ENCODE measurements at regions not wholly inside any gene's neighbourhood (a gene's known extent, or its start where the extent isn't known, plus 50 kb on each side); places are given as distances from the start of the nearest gene placed in this dataset.

DNA sequence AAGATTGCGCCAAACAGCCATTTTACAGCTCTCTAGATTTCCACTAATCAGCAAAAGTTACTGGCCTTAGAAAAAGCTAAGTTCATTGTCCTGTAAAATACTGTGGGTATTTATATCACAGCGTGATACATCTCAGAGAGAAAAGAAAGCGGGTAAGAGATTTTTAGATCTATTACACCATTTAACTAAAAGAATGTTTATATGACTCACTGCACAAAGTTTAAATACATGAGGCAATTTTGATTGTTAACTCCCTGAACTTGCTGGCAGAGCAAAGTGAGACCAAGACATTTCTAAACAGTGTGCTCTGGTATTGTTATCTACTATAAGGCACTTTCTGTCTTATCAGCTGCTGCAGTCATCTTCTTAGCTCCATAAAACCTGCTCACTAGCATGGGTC, 314.3 kb downstream of the EPHA7 start:
- TF ChIP-seq GATA3 (IDR thresholded peaks at IDR 0.05; ENCODE audit: low read depth, low read length) (no peak), GATA2 (IDR thresholded peaks at IDR 0.05; ENCODE audit: low read depth, low read length) (no peak)

DNA sequence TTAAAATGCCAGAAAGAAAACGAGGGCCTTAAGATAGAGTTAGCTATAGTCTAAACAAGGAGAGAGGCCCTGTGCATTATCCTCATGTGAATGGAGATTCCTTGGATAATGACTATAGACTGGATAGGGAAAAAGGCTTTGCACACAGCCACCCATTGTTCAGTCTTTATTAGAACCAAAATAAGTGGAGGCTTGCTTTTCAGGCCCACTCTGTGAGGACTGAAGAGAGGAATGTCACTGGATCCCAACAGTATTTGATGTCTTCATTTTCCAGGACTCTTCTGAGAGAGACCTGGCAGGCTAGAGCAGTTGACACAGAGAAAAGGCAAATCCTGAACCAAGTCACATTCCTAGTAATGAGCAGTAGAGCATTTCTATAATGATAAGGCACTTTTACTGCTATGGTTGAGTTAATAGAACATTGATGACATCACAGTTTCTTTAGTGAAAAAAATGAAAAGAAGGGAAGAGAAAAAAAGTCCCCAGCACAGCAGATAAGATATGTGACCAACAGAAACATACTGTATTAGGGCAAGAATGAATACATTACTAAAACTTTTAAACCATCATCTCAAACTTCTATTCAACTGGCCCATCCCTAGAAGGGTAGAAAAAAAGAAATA, 315.1 kb downstream of the EPHA7 start:
- TF ChIP-seq GATA3 (IDR thresholded peaks at IDR 0.05; ENCODE audit: low read depth, low read length), result no peak
- no peak for TF ChIP-seq GATA2 (IDR thresholded peaks at IDR 0.05; ENCODE audit: low read depth, low read length)

GRCh38 chr6:93088621-93089501, 330.5 kb downstream of the EPHA7 start:
- no peak for TF ChIP-seq GATA3 (IDR thresholded peaks at IDR 0.05; ENCODE audit: low read depth, low read length)
- TF ChIP-seq GATA2 (IDR thresholded peaks at IDR 0.05; ENCODE audit: low read depth, low read length), result no peak

DNA sequence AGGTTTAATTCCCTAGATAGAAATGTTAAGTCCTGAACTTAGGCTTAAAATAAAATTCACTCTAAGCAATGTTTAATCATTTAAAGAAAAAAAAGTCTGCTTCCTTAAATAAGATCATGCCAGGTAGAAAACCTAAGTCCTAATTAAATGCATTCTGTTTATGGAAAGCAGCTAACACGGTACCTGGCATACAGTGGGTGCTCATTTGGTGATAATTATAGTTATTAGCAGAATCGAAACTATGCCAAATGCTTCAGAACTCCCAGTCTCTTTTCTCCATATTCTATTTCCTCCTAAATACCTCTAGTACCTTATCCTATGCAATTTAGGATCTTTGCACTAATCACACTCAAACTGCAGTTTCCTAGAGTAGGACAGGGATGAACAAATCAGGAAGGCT, 331.8 kb downstream of the EPHA7 start:
- TF ChIP-seq GATA2 (IDR thresholded peaks at IDR 0.05; ENCODE audit: low read depth, low read length) (no peak), GATA3 (IDR thresholded peaks at IDR 0.05; ENCODE audit: low read depth, low read length) (no peak)

DNA sequence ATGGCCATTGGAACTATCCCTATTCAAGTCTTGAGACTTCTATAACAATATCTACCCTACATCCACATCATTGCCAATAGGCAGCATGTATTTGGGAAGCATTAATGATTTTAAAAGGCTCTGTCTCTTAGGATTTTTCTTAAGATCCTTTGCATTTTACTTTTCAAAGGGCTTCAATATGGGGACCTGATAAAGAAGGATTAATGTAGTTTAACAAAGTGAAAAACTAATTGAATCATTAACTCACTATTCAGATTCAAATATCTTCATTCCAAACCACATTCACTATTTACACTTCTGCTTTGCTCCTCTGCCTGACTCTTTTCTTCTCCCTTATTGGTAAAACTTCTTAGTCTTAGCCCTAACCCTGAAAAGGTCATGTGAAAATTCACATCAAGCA, 333.0 kb downstream of the EPHA7 start:
- TF ChIP-seq GATA3 (IDR thresholded peaks at IDR 0.05; ENCODE audit: low read depth, low read length), result no peak
- TF ChIP-seq GATA2 (IDR thresholded peaks at IDR 0.05; ENCODE audit: low read depth, low read length), result no peak

- no peak for TF ChIP-seq GATA2 (IDR thresholded peaks at IDR 0.05; ENCODE audit: low read depth, low read length)
- TF ChIP-seq GATA3 (IDR thresholded peaks at IDR 0.05; ENCODE audit: low read depth, low read length), result no peak
These were observed 335.8 kb downstream of the EPHA7 start for GRCh38 chr6:93083337-93084230.

- TF ChIP-seq GATA2 (IDR thresholded peaks at IDR 0.05; ENCODE audit: low read depth, low read length), result no peak
- no peak for TF ChIP-seq GATA3 (IDR thresholded peaks at IDR 0.05; ENCODE audit: low read depth, low read length)
These were observed 337.5 kb downstream of the EPHA7 start for GRCh38 chr6:93081901-93082300.

DNA sequence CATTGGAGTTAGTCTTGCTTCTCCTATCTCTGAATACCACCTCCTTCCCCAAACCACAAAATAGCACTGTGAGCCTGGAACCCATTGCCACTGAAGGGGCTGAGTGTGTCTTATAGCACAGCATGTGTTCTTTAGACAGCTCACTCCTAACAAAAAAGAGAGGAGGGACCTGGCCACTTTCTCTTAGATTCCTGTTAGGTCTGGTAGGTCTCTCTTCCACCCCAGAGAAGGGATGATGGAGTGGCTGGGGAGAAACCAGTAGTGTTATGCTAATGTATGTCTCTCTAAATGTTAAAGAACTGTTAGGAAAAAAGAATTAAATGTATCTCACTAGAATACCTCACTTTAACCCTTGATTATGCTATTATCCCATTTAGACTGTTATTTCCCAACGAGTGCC, 340.3 kb downstream of the EPHA7 start:
- TF ChIP-seq GATA2 (IDR thresholded peaks at IDR 0.05; ENCODE audit: low read depth, low read length), result no peak
- TF ChIP-seq GATA3 (IDR thresholded peaks at IDR 0.05; ENCODE audit: low read depth, low read length), result no peak

- TF ChIP-seq GATA2 (IDR thresholded peaks at IDR 0.05; ENCODE audit: low read depth, low read length) (no peak), GATA3 (IDR thresholded peaks at IDR 0.05; ENCODE audit: low read depth, low read length) (no peak)
These were observed 345.5 kb downstream of the EPHA7 start for GRCh38 chr6:93073811-93074210.

DNA sequence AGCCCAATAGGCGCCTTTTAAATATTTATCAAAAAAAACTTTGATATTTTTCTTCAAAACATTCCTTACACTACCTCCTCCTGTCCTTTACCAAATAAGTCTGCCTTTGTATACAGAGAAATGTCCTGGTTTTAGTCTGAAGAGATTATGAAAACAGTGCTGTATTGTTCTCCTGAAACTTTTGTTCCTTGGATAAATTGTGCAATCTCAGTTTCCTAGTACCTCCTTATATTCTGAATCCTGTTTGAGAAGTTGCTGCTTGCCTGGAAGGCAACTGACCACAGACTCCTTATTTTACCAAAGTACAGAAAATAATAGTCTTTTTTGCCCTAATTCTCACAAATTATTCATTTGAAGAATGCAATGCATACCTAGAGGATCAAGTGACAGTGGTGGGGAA, 349.5 kb downstream of the EPHA7 start:
- TF ChIP-seq GATA2 (IDR thresholded peaks at IDR 0.05; ENCODE audit: low read depth, low read length), result no peak
- TF ChIP-seq GATA3 (IDR thresholded peaks at IDR 0.05; ENCODE audit: low read depth, low read length), result no peak

GRCh38 chr6:93059911-93060310, 359.4 kb downstream of the EPHA7 start:
- TF ChIP-seq GATA3 (IDR thresholded peaks at IDR 0.05; ENCODE audit: low read depth, low read length), result no peak
- TF ChIP-seq GATA2 (IDR thresholded peaks at IDR 0.05; ENCODE audit: low read depth, low read length), result no peak

DNA sequence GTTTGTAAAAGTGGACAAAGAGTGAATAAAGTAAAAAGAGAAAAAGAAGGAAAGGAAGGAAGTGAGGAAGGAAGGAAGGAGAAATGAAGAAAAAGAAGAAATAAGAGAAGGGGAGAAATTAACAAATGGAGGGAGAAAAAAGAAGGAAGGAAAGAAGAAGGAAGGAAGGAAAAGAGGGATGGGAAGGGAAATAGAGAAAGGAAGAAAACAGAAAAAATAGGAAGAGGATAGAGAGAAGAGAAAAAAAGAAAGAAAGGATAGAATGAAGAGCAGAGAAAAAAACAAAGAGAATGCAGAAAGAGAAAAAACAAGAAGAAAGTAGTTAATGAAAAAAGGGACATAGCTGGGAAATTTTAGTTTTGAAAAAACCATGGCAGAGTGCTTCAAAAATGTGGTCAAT, 361.8 kb downstream of the EPHA7 start:
- no peak for TF ChIP-seq GATA3 (IDR thresholded peaks at IDR 0.05; ENCODE audit: low read depth, low read length)
- no peak for TF ChIP-seq GATA2 (IDR thresholded peaks at IDR 0.05; ENCODE audit: low read depth, low read length)

GRCh38 chr6:93048381-93048780, 371.0 kb downstream of the EPHA7 start:
- TF ChIP-seq GATA3 (IDR thresholded peaks at IDR 0.05; ENCODE audit: low read depth, low read length) (no peak), GATA2 (IDR thresholded peaks at IDR 0.05; ENCODE audit: low read depth, low read length) (no peak)

DNA sequence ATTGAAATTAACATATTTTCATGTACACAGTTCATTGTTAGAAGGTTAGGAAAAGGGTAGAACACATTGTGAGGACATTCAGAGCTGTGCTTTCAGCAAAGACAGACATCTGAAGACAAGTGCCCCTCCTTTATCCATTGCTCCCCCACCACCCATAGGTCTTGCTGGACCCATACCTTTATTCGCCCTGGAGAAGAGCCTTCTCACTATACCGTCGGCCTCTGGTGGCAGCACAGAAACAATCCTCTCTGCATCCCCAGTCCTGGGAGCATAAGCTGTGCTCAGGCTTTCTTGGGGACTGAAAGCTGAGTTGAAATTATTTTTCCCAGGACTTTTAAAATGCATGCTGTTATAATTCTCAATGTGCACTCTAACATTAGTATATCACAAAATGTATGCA, 372.3 kb downstream of the EPHA7 start:
- TF ChIP-seq GATA2 (IDR thresholded peaks at IDR 0.05; ENCODE audit: low read depth, low read length) (no peak), GATA3 (IDR thresholded peaks at IDR 0.05; ENCODE audit: low read depth, low read length) (no peak)
